ENCODE measurements at regions not wholly inside any gene's neighbourhood (a gene's known extent, or its start where the extent isn't known, plus 50 kb on each side); places are given as distances from the start of the nearest gene placed in this dataset.

GRCh38 chr3:64970634-64971033 is 282.8 kb upstream of the ADAMTS9 start:
- CTCF ChIA-PET (ENCODE audit: partially characterized antibody) = no interaction called here

DNA sequence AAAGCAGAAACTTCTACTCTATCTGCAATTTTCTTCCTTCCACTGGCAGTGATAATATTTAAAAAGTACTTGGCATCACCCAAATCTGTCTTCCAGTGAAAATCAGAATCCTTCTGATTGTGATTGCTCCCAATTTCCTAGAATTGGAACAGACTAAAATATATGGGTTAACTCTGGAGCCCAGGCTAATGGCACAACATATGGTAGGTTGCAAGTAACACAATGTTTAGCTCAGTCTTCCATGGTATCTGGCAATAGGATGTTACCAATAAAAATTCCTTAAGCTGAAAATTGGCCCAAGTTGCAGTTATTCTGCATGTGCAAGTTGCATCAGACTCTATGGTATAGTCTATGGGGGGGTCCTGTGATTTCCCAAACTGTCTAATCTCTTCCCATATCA is 273.5 kb upstream of the ADAMTS9 start:
- intact Hi-C loops (cut with micrococcal nuclease) = no loop called here
- POLR2A ChIA-PET (ENCODE audit: partially characterized antibody) = no interaction called here
- Mint-ChIP-seq H3K4me1 (no peaks in the 10 kb centered on the region), H3K27ac (no peak overlapping the region), H3K27me3 (no peaks in the 10 kb centered on the region), H3K36me3 (no peaks in the 10 kb centered on the region), H3K9me3 (peaks cover 0 to 8% (median 5%) of the 10 kb centered on the region in 8 donors), H3K4me3 (no peak overlapping the region)
- Histone ChIP-seq H3K4me3 (ENCODE audit: low read length in 2 of 2) (no peak overlapping the region), H3K9me3 (ENCODE audit: control insufficient read depth in 1 of 2, low read length in 2 of 2) (no peaks in the 10 kb centered on the region), H3K4me1 (ENCODE audit: insufficient read depth, low read length) (no peaks in the 10 kb centered on the region), H3K27ac (ENCODE audit: low read depth, low read length) (no peak overlapping the region), H3K36me3 (ENCODE audit: insufficient read depth, low read length) (no peaks in the 10 kb centered on the region), H3K27me3 (ENCODE audit: insufficient read depth, low read length) (no peaks in the 10 kb centered on the region)
- no peak for DNase-seq
- CTCF ChIA-PET (ENCODE audit: partially characterized antibody) = no interaction called here

More at GRCh38 chr3:64970634-64971033, 282.8 kb upstream of the ADAMTS9 start:
- H3K27ac Mint-ChIP-seq = no peak overlapping the region
- no peaks in the 10 kb centered on the region for H3K36me3 Mint-ChIP-seq
- intact Hi-C loops (cut with micrococcal nuclease) = no loop called here
- H3K27ac ChIP-seq (ENCODE audit: low read depth, low read length) = no peak overlapping the region
- H3K4me3 ChIP-seq (ENCODE audit: low read length in 2 of 2) = no peak overlapping the region
- H3K9me3 Mint-ChIP-seq = peaks cover 2 to 19% (median 6%) of the 10 kb centered on the region in 8 donors
- no peak for DNase-seq
- H3K4me1 ChIP-seq (ENCODE audit: insufficient read depth, low read length) = no peaks in the 10 kb centered on the region
- H3K9me3 ChIP-seq (ENCODE audit: control insufficient read depth in 1 of 2, low read length in 2 of 2) = no peaks in the 10 kb centered on the region
- no peaks in the 10 kb centered on the region for H3K36me3 ChIP-seq (ENCODE audit: insufficient read depth, low read length)
- no peaks in the 10 kb centered on the region for H3K27me3 ChIP-seq (ENCODE audit: insufficient read depth, low read length)
- H3K4me3 Mint-ChIP-seq = no peak overlapping the region
- POLR2A ChIA-PET (ENCODE audit: partially characterized antibody) = no interaction called here
- no peaks in the 10 kb centered on the region for H3K4me1 Mint-ChIP-seq
- H3K27me3 Mint-ChIP-seq = no peaks in the 10 kb centered on the region

DNA sequence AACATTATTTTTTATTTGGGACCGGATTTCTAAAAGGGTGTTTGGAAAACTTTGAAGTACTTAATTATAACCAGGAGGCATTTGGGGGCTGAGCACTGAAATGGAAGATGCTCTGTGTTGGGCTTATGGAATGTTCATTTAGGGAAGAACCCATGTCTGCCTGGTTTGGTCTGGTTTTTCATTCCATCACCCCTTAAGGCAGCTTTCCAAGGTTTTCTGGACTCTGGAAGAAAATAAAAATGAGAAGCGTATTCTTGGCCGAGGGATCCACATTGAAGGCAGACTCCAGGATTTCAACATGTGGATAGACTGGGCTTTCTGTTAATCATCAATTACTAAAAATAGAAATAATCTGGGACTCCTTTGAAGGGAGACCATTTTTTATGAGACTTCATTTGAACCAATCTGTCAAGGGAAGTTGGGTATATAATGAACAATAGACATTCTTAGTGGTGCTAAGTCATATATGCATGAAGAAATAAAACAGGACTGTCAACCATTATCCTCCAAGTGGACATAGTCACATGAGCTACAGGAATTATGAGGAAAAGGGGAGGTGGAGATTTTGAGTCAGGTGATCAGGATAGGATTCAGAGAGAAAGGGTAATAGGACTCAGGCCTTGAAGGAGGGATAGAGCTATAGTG is 270.5 kb upstream of the ADAMTS9 start:
- H3K36me3 ChIP-seq (ENCODE audit: insufficient read depth, low read length) = no peaks in the 10 kb centered on the region
- no peak overlapping the region for H3K4me3 ChIP-seq (ENCODE audit: low read length in 2 of 2)
- H3K9me3 ChIP-seq (ENCODE audit: control insufficient read depth in 1 of 2, low read length in 2 of 2) = no peaks in the 10 kb centered on the region
- no peak overlapping the region for H3K27ac ChIP-seq (ENCODE audit: low read depth, low read length)
- ChIA-PET POLR2A (ENCODE audit: partially characterized antibody) (no interaction called here), CTCF (ENCODE audit: partially characterized antibody) (no interaction called here)
- H3K36me3 Mint-ChIP-seq = no peaks in the 10 kb centered on the region
- no peak overlapping the region for H3K4me3 Mint-ChIP-seq
- H3K4me1 Mint-ChIP-seq = no peaks in the 10 kb centered on the region
- no peaks in the 10 kb centered on the region for H3K27me3 ChIP-seq (ENCODE audit: insufficient read depth, low read length)
- H3K4me1 ChIP-seq (ENCODE audit: insufficient read depth, low read length) = no peaks in the 10 kb centered on the region
- H3K9me3 Mint-ChIP-seq = peaks cover 2 to 6% (median 4%) of the 10 kb centered on the region in 8 donors
- DNase-seq = no peak
- no peak overlapping the region for H3K27ac Mint-ChIP-seq
- H3K27me3 Mint-ChIP-seq = no peaks in the 10 kb centered on the region
- intact Hi-C loops (cut with micrococcal nuclease) = no loop called here

DNA sequence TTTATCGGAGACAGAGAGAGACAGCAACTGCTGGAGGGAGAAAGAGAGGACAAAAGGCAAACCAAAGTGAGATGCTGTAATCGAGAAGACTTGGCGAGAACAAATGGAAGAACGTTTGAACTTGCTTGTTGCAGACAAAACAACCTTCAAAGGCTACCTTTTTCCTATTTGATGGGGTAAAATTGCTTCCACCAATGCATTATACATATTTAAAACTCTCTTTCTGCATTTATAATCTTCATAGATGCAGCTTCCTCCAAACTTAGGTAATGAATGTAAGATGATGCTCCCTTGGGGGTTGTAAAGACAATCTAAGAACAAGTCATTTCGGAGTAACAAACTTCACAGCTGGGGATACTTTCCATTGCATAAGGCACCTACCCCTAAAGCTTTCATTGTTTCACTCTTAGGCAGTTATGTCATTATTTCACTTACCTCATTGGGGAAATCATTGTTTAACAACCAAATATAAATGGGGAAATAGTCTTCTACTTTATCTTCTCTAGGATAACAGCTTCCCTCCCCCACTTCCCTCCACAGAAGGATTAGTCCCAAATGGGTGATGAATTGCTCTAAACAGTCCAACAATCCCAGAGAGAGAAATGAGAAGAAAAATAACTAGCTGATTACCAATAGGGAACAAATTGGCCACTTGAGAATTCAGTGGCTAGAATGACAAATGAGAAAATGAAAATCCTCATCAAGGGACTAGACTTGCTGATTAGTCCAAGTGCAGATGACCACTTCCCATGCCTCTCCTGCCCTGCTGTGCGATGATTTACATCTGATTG is 269.8 kb upstream of the ADAMTS9 start:
- no peaks in the 10 kb centered on the region for H3K4me1 Mint-ChIP-seq
- H3K27ac Mint-ChIP-seq = no peak overlapping the region
- H3K4me3 Mint-ChIP-seq = no peak overlapping the region
- no peak for DNase-seq
- no peak overlapping the region for H3K4me3 ChIP-seq (ENCODE audit: low read length in 2 of 2)
- no peaks in the 10 kb centered on the region for H3K9me3 ChIP-seq (ENCODE audit: control insufficient read depth in 1 of 2, low read length in 2 of 2)
- H3K27ac ChIP-seq (ENCODE audit: low read depth, low read length) = no peak overlapping the region
- no peaks in the 10 kb centered on the region for H3K36me3 Mint-ChIP-seq
- no peaks in the 10 kb centered on the region for H3K4me1 ChIP-seq (ENCODE audit: insufficient read depth, low read length)
- POLR2A ChIA-PET (ENCODE audit: partially characterized antibody) = no interaction called here
- no peaks in the 10 kb centered on the region for H3K27me3 Mint-ChIP-seq
- CTCF ChIA-PET (ENCODE audit: partially characterized antibody) = no interaction called here
- intact Hi-C loops (cut with micrococcal nuclease) = no loop called here
- no peaks in the 10 kb centered on the region for H3K36me3 ChIP-seq (ENCODE audit: insufficient read depth, low read length)
- H3K9me3 Mint-ChIP-seq = peaks cover 2 to 6% (median 4%) of the 10 kb centered on the region in 8 donors
- H3K27me3 ChIP-seq (ENCODE audit: insufficient read depth, low read length) = no peaks in the 10 kb centered on the region

GRCh38 chr3:64956711-64957325 is 269.0 kb upstream of the ADAMTS9 start:
- H3K27ac Mint-ChIP-seq = no peak overlapping the region
- Histone ChIP-seq H3K9me3 (ENCODE audit: control insufficient read depth in 1 of 2, low read length in 2 of 2) (no peaks in the 10 kb centered on the region), H3K27ac (ENCODE audit: low read depth, low read length) (no peak overlapping the region), H3K36me3 (ENCODE audit: insufficient read depth, low read length) (no peaks in the 10 kb centered on the region), H3K4me1 (ENCODE audit: insufficient read depth, low read length) (no peaks in the 10 kb centered on the region), H3K27me3 (ENCODE audit: insufficient read depth, low read length) (no peaks in the 10 kb centered on the region), H3K4me3 (ENCODE audit: low read length in 2 of 2) (no peak overlapping the region)
- no peaks in the 10 kb centered on the region for H3K4me1 Mint-ChIP-seq
- H3K36me3 Mint-ChIP-seq = no peaks in the 10 kb centered on the region
- H3K27me3 Mint-ChIP-seq = no peaks in the 10 kb centered on the region
- peaks cover 2 to 4% (median 3%) of the 10 kb centered on the region in 8 donors for H3K9me3 Mint-ChIP-seq
- ChIA-PET CTCF (ENCODE audit: partially characterized antibody) (no interaction called here), POLR2A (ENCODE audit: partially characterized antibody) (no interaction called here)
- no peak overlapping the region for H3K4me3 Mint-ChIP-seq
- intact Hi-C loops (cut with micrococcal nuclease) = no loop called here
- no peak for DNase-seq

- no peak overlapping the region for H3K27ac Mint-ChIP-seq
- H3K27me3 Mint-ChIP-seq = no peaks in the 10 kb centered on the region
- Histone ChIP-seq H3K4me1 (ENCODE audit: insufficient read depth, low read length) (no peaks in the 10 kb centered on the region), H3K4me3 (ENCODE audit: low read length in 2 of 2) (no peak overlapping the region), H3K27me3 (ENCODE audit: insufficient read depth, low read length) (no peaks in the 10 kb centered on the region), H3K27ac (ENCODE audit: low read depth, low read length) (no peak overlapping the region), H3K9me3 (ENCODE audit: control insufficient read depth in 1 of 2, low read length in 2 of 2) (no peaks in the 10 kb centered on the region), H3K36me3 (ENCODE audit: insufficient read depth, low read length) (no peaks in the 10 kb centered on the region)
- peaks cover 0 to 4% (median 2%) of the 10 kb centered on the region in 8 donors for H3K9me3 Mint-ChIP-seq
- CTCF ChIA-PET (ENCODE audit: partially characterized antibody) = no interaction called here
- no peak overlapping the region for H3K4me3 Mint-ChIP-seq
- intact Hi-C loops (cut with micrococcal nuclease) = no loop called here
- POLR2A ChIA-PET (ENCODE audit: partially characterized antibody) = no interaction called here
- no peaks in the 10 kb centered on the region for H3K4me1 Mint-ChIP-seq
- DNase-seq = no peak
- H3K36me3 Mint-ChIP-seq = no peaks in the 10 kb centered on the region
These were observed 267.3 kb upstream of the ADAMTS9 start for GRCh38 chr3:64954995-64955636.

DNA sequence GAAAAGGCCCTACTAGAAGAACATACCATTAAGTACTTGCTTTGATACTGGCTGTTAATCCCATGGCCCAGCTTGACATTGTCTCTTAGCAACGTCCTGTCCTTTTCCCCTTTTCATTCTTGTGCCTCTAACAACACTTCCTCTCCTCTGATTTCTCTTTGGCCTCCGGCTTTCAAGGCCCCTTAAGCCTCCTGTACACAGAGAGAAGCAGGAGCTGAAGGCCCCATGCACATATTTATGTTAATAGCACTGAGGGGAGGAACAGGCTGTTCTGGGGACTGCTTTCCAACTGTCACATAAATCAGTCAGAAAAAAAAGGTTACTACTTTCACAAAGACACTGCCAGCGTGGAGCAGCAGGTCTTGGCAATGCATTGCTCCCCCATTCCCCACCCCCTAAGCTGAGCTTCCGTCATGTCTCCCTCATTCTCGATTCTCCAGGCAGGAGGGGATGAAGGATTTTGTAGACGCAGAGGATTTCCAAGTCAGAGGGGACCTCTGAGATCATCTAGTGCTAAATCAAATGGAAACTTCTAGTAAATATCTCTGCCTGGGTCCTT is 257.4 kb upstream of the ADAMTS9 start:
- Histone ChIP-seq H3K27me3 (ENCODE audit: insufficient read depth, low read length) (no peaks in the 10 kb centered on the region), H3K4me3 (ENCODE audit: low read length in 2 of 2) (no peak overlapping the region), H3K27ac (ENCODE audit: low read depth, low read length) (no peak overlapping the region), H3K4me1 (ENCODE audit: insufficient read depth, low read length) (no peaks in the 10 kb centered on the region), H3K9me3 (ENCODE audit: control insufficient read depth in 1 of 2, low read length in 2 of 2) (no peaks in the 10 kb centered on the region), H3K36me3 (ENCODE audit: insufficient read depth, low read length) (no peaks in the 10 kb centered on the region)
- ChIA-PET CTCF (ENCODE audit: partially characterized antibody) (interaction anchor here (1.0 kb wide), 1 partner anchor 1675 kb away, joined by 3 read pairs; no protein-coding TSS in a partner anchor), POLR2A (ENCODE audit: partially characterized antibody) (no interaction called here)
- Mint-ChIP-seq H3K4me3 (no peak overlapping the region), H3K36me3 (no peaks in the 10 kb centered on the region), H3K9me3 (peaks cover 0 to 12% (median 4%) of the 10 kb centered on the region in 8 donors), H3K4me1 (no peaks in the 10 kb centered on the region), H3K27me3 (no peaks in the 10 kb centered on the region), H3K27ac (no peak overlapping the region)
- no peak for DNase-seq
- intact Hi-C loops (cut with micrococcal nuclease) = no loop called here

Measured in CD4-positive, alpha-beta memory T cell (primary cell).